ENCODE measurements at regions not wholly inside any gene's neighbourhood (a gene's known extent, or its start where the extent isn't known, plus 50 kb on each side); places are given as distances from the start of the nearest gene placed in this dataset.

- Histone ChIP-seq H3K4me3 (ENCODE audit: low read depth in 1 of 2, low read length in 1 of 2) (no peak overlapping the region), H3K27me3 (no peaks in the 10 kb centered on the region), H3K27ac (no peak overlapping the region), H3K36me3 (no peaks in the 10 kb centered on the region), H3K4me1 (ENCODE audit: control insufficient read depth in 1 of 2, insufficient read depth in 1 of 2, low read depth in 1 of 2, low read length in 1 of 2) (no peaks in the 10 kb centered on the region), H3K9me3 (no peaks in the 10 kb centered on the region)
- TF ChIP-seq CTCF (IDR thresholded peaks at IDR 0.05) = no peak
These were observed 434.9 kb upstream of the KLF6 start for GRCh38 chr10:4219901-4220300.

- no peaks in the 10 kb centered on the region for H3K36me3 ChIP-seq
- H3K4me1 ChIP-seq (ENCODE audit: control insufficient read depth in 1 of 2, insufficient read depth in 1 of 2, low read depth in 1 of 2, low read length in 1 of 2) = no peaks in the 10 kb centered on the region
- H3K9me3 ChIP-seq = no peaks in the 10 kb centered on the region
- no peak for TF ChIP-seq CTCF (IDR thresholded peaks at IDR 0.05)
- H3K4me3 ChIP-seq (ENCODE audit: low read depth in 1 of 2, low read length in 1 of 2) = no peak overlapping the region
- H3K27ac ChIP-seq = no peak overlapping the region
- no peaks in the 10 kb centered on the region for H3K27me3 ChIP-seq
These were observed 432.6 kb upstream of the KLF6 start for GRCh38 chr10:4217653-4218052.

GRCh38 chr10:4217187-4217586 lies 432.2 kb upstream of the KLF6 start:
- Histone ChIP-seq H3K4me3 (ENCODE audit: low read depth in 1 of 2, low read length in 1 of 2) (no peak overlapping the region), H3K27me3 (no peaks in the 10 kb centered on the region), H3K36me3 (no peaks in the 10 kb centered on the region), H3K27ac (no peak overlapping the region), H3K9me3 (no peaks in the 10 kb centered on the region), H3K4me1 (ENCODE audit: control insufficient read depth in 1 of 2, insufficient read depth in 1 of 2, low read depth in 1 of 2, low read length in 1 of 2) (no peaks in the 10 kb centered on the region)
- TF ChIP-seq CTCF (IDR thresholded peaks at IDR 0.05) = no peak

GRCh38 chr10:4216726-4217125 lies 431.7 kb upstream of the KLF6 start:
- Histone ChIP-seq H3K4me3 (ENCODE audit: low read depth in 1 of 2, low read length in 1 of 2) (no peak overlapping the region), H3K4me1 (ENCODE audit: control insufficient read depth in 1 of 2, insufficient read depth in 1 of 2, low read depth in 1 of 2, low read length in 1 of 2) (no peaks in the 10 kb centered on the region), H3K36me3 (no peaks in the 10 kb centered on the region), H3K9me3 (no peaks in the 10 kb centered on the region), H3K27me3 (no peaks in the 10 kb centered on the region), H3K27ac (no peak overlapping the region)
- TF ChIP-seq CTCF (IDR thresholded peaks at IDR 0.05) = no peak

- no peak overlapping the region for H3K4me3 ChIP-seq (ENCODE audit: low read depth in 1 of 2, low read length in 1 of 2)
- TF ChIP-seq CTCF (IDR thresholded peaks at IDR 0.05) = no peak
- no peaks in the 10 kb centered on the region for H3K36me3 ChIP-seq
- H3K9me3 ChIP-seq = no peaks in the 10 kb centered on the region
- H3K4me1 ChIP-seq (ENCODE audit: control insufficient read depth in 1 of 2, insufficient read depth in 1 of 2, low read depth in 1 of 2, low read length in 1 of 2) = no peaks in the 10 kb centered on the region
- no peak overlapping the region for H3K27ac ChIP-seq
- no peaks in the 10 kb centered on the region for H3K27me3 ChIP-seq
These were observed 431.1 kb upstream of the KLF6 start for GRCh38 chr10:4215963-4216575.

GRCh38 chr10:4215485-4215884 lies 430.5 kb upstream of the KLF6 start:
- Histone ChIP-seq H3K36me3 (no peaks in the 10 kb centered on the region), H3K4me1 (ENCODE audit: control insufficient read depth in 1 of 2, insufficient read depth in 1 of 2, low read depth in 1 of 2, low read length in 1 of 2) (no peaks in the 10 kb centered on the region), H3K27me3 (no peaks in the 10 kb centered on the region), H3K27ac (no peak overlapping the region), H3K9me3 (no peaks in the 10 kb centered on the region), H3K4me3 (ENCODE audit: low read depth in 1 of 2, low read length in 1 of 2) (no peak overlapping the region)
- TF ChIP-seq CTCF (IDR thresholded peaks at IDR 0.05) = no peak

All from neutrophil (primary cell).